H1 (cell line): ENCODE measurements at regions not wholly inside any gene's neighbourhood (a gene's known extent, or its start where the extent isn't known, plus 50 kb on each side); places are given as distances from the start of the nearest gene placed in this dataset.

ENCODE experiments used
- SP1 ChIP-seq: IDR thresholded peaks from 2 replicates; pipeline ENCODE4 v1.6.1; 2011; ENCODE audit warnings: low read depth, low read length
- TAF1 ChIP-seq: IDR thresholded peaks from 2 replicates; pipeline ENCODE4 v1.6.1; 2011; ENCODE audit warnings: mild to moderate bottlenecking, low read depth, low read length

DNA sequence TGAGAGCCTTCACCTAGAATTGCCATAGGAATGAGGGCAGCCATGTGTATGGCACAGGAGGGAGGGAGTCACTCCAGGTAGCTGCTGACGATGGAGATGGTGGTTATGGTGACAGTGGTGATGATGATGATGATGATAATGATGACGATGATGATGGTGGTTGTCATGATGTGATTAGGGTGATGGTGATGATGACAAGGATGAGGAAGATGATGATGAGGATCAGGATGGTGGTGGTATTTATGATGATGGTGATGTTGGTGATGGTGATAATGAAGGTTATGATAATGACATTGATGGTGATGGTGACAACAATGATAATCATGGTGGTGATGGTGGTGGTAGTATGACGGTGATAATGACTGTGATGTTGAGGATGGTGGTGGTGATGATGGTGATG, 1130.5 kb downstream of the BRD1 start (continued):
- TF ChIP-seq TAF1 (no peak), SP1 (no peak)
- TF ChIP-seq, all 59 proteins: peak for 0
